Body of pancreas (tissue), 4 donors: ENCODE measurements at regions not wholly inside any gene's neighbourhood (a gene's known extent, or its start where the extent isn't known, plus 50 kb on each side); places are given as distances from the start of the nearest gene placed in this dataset.
A peak's percentile ranks its signal among the peaks of the same experiment; 100 is the strongest.

Experiments
- ATAC-seq: fragments of 150-250 bp; one replicate; pipeline ENCODE4 v1.9.1; 2016
- DNase-seq, 4 donors: peaks; one replicate each; pipeline ENCODE4 v3.0.0-alpha.2; 2019
- H3K27ac ChIP-seq, 4 donors: fragments of 200-600 bp; sonication (generic); 1 replicate in 3 of 4; 2 replicates in 1 of 4; pipeline versions ENCODE4 v1.5.1 to v1.6.1; 2016 to 2019; ENCODE audit warnings: mild to moderate bottlenecking in 1 of 4, mixed read lengths in 1 of 4, moderate library complexity in 1 of 4
- H3K27me3 ChIP-seq, 2 donors: fragments of 200-600 bp; sonication (generic); one replicate each; pipeline ENCODE4 v1.6.0; 2016; ENCODE audit warnings: mild to moderate bottlenecking in 1 of 2
- H3K36me3 ChIP-seq, 2 donors: fragments of 200-600 bp; sonication (generic); replicated peaks in 1 of 2; 2 replicates each; pipeline ENCODE4 v1.5.1; 2016; ENCODE audit warnings: low read depth in 2 of 2; ENCODE audit not compliant: insufficient read depth in 1 of 2
- H3K4me1 ChIP-seq: fragments of 200-600 bp; sonication (generic); one replicate; pipeline ENCODE4 v1.6.0; 2016
- H3K4me3 ChIP-seq, 2 donors: fragments of 200-600 bp; sonication (generic); 1 replicate in 1 of 2; 2 replicates in 1 of 2; pipeline ENCODE4 v1.5.1; 2016 to 2019
- H3K9me3 ChIP-seq, 3 donors: fragments of 200-600 bp; sonication (generic); 1 replicate in 2 of 3; 2 replicates in 1 of 3; pipeline ENCODE4 v1.5.1; 2016
- POLR2A ChIP-seq, 3 donors: fragments of 450-650 bp; IDR thresholded peaks; one replicate each; pipeline ENCODE4 v1.6.1; 2016; ENCODE audit warnings: antibody characterized with exemption in 3 of 3, mild to moderate bottlenecking in 2 of 3
- WGBS, 2 donors: methylation state at CpG; one replicate each; pipeline ENCODE4 v1.1.5; 2017; 5-methylcytosine and 5-hydroxymethylcytosine counted together
- intact Hi-C: fragments of 100-400 bp; cut with DNase I; formaldehyde crosslinking; loops from one replicate; pipeline ENCODE4 v1.15.1; 2023
- TF ChIP-seq, protein P1 (sequence below), 7 experiments: fragments of 450-650 bp in 4 of 7; fragments of 200-600 bp in 3 of 7; sonication (generic) in 3 of 7; IDR thresholded peaks; one replicate each; pipeline ENCODE4 v1.5.1; 2016 to 2019; ENCODE audit warnings: antibody characterized with exemption in 7 of 7

DNA sequence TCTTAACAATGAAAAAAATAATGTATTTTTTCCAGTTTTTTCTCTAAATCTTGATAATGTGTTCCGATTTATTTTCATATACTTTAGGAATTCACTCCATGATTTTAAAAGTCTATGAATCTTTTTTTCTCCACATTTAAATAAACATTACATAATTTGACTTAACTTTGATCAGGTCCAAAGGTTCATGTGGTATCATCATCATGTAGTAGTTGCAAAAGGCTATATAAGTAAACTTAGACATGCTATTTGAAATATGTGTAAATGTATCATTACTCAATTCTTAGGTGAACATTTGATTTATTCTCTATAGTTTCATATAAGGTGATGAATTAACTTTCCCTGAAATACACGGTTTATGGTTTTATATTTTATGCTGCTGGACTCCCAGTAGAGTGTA, 2197.0 kb upstream of the RAG2 start:
- intact Hi-C loops: no loop called here
- Histone ChIP-seq H3K9me3 (no peaks in the 10 kb centered on the region), H3K27ac (no peak overlapping the region), H3K4me1 (no peaks in the 10 kb centered on the region), H3K27me3 (no peaks in the 10 kb centered on the region), H3K4me3 (no peak overlapping the region), H3K36me3 (no peaks in the 10 kb centered on the region)
- 37 to 42% methylated on average over 2 of the region's 2 CpGs for WGBS, 2 donors
- DNase-seq (no peak), ATAC-seq (no peak)
- no peak for TF ChIP-seq POLR2A (IDR thresholded peaks at IDR 0.05)
- TF ChIP-seq, protein P1, sequence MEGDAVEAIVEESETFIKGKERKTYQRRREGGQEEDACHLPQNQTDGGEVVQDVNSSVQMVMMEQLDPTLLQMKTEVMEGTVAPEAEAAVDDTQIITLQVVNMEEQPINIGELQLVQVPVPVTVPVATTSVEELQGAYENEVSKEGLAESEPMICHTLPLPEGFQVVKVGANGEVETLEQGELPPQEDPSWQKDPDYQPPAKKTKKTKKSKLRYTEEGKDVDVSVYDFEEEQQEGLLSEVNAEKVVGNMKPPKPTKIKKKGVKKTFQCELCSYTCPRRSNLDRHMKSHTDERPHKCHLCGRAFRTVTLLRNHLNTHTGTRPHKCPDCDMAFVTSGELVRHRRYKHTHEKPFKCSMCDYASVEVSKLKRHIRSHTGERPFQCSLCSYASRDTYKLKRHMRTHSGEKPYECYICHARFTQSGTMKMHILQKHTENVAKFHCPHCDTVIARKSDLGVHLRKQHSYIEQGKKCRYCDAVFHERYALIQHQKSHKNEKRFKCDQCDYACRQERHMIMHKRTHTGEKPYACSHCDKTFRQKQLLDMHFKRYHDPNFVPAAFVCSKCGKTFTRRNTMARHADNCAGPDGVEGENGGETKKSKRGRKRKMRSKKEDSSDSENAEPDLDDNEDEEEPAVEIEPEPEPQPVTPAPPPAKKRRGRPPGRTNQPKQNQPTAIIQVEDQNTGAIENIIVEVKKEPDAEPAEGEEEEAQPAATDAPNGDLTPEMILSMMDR (IDR thresholded peaks at IDR 0.05): no peak

DNA sequence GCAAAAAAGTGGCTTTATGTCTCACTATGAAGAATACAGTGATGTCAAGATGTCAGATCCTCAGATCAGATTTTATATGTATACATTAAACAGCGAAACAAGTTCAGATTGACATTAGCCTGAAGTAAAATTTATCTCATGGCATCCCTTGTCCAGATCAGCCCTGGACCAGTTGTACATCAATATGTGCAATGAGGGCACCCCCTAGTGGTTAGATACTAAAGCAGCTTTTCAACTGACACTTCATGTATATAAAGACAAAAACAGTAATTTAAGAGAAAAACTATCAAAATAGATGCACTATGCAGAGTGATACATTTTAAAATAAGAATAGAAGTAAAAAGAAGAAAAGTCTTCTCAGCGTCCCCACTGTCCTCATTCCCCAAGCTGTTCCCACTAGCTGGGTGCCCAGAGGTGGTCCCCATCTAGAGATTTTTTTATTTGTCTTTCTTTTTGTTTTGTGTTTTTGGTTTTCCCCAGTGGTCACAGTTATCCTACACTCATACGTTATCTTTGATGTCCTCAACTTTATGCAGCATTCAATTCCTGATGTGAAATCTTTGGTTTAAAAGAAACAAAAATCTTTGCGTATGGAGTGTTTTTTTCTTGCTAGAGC, 2193.4 kb upstream of the RAG2 start:
- H3K27ac ChIP-seq: no peak overlapping the region
- H3K4me3 ChIP-seq: no peak overlapping the region
- H3K9me3 ChIP-seq: no peaks in the 10 kb centered on the region
- H3K27me3 ChIP-seq: no peaks in the 10 kb centered on the region
- H3K4me1 ChIP-seq: no peaks in the 10 kb centered on the region
- peak; percentile 24 to 67 (median 41) for DNase-seq
- WGBS, 2 donors: 27 to 29% methylated on average over 4 of the region's 4 CpGs
- no peak for ATAC-seq
- TF ChIP-seq, protein P1 (IDR thresholded peaks at IDR 0.05): peak; percentile 48 to 80 (median 70)
- no peak for TF ChIP-seq POLR2A (IDR thresholded peaks at IDR 0.05)
- H3K36me3 ChIP-seq: no peaks in the 10 kb centered on the region
- intact Hi-C loops: no loop called here

DNA sequence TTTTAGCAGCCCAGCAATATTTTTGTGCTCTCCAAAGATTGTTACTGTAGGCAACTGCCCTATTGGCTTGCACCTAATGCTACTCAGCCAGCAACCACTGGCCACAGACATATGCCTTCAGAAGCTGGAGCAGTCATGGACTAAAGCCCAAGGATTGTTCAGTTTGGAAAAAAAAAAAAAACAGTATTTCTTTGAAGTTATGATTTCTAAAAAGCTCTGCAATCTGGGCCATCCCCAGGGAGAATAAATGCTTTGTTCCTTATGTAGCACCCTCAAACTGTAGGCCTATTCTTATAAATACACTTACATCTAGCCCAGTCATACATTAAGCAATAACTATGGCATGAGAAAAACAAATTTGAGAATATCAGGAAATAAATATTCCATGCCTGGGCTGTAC, 2190.5 kb upstream of the RAG2 start:
- H3K27me3 ChIP-seq: no peaks in the 10 kb centered on the region
- intact Hi-C loops: no loop called here
- H3K27ac ChIP-seq: no peak overlapping the region
- no peak for ATAC-seq
- no peaks in the 10 kb centered on the region for H3K4me1 ChIP-seq
- no peak for DNase-seq
- no peak overlapping the region for H3K4me3 ChIP-seq
- H3K9me3 ChIP-seq: no peaks in the 10 kb centered on the region
- H3K36me3 ChIP-seq: no peaks in the 10 kb centered on the region
- TF ChIP-seq POLR2A (IDR thresholded peaks at IDR 0.05): no peak

DNA sequence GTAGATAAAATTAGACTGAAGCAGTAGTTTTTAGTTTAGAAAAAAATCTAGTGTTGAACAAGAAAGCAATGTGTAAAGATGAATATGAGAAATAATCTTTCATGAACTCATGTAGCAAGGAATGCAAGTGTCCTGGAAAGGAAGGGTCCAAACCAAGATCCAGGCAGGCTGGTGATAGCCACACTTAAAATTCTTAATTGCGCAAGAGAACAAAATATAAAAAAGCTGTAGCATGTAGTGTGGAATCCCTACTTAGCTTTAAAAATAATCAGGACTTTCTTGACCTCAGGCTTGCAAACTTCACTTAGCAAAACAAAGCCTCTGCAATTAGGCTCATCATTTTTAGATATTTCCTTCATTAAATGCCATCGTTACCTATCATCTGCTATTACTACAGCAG, 2186.1 kb upstream of the RAG2 start:
- DNase-seq: no peak
- no peaks in the 10 kb centered on the region for H3K4me1 ChIP-seq
- intact Hi-C loops: no loop called here

DNA sequence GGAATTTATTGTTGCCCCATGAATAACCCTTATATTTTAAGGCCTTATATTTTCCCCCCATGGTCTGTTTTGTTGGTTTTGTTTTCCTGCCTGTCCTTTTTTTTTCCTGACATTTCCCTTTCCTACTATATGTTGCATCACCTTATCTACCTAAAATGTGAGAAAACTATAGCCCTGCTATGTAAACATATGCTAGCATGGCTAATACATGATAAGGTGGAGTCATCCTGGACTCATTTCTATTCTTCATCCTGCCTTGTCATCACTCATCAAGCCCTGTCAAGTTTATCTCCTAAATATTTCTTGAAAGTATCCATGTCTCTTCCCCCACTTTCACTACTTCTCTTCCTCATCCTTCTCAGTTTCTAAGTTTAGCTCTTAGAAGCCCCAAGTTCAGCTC, 2168.8 kb upstream of the RAG2 start:
- intact Hi-C loops: no loop called here

More for the DNA sequence above, 2186.1 kb upstream of the RAG2 start:
- Histone ChIP-seq H3K9me3 (no peaks in the 10 kb centered on the region), H3K4me3 (no peak overlapping the region), H3K36me3 (no peaks in the 10 kb centered on the region), H3K27me3 (no peaks in the 10 kb centered on the region), H3K27ac (no peak overlapping the region)
- no peak for TF ChIP-seq POLR2A (IDR thresholded peaks at IDR 0.05)
- WGBS, 2 donors: 84 to 95% methylated on average over 2 of the region's 2 CpGs
- no peak for ATAC-seq

DNA sequence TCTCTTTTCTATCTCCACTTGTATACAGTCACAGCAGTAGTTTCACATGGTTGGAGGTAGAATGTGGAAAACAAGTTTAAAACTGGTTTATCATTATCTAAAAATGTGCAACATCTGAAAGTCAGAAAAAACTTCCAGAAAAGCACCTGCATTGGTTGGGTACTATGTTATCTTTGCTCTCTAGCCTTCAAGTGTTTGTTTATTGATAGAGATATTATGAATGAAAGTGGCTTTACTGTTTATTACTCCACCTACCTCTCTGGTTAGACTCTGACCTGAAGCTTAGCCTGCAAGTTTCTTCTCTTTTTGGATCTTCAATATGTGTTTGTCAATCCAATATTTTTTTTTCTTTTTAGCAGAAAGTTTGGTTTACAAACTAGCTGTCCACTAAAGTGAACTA, 2161.4 kb upstream of the RAG2 start:
- H3K27me3 ChIP-seq: no peaks in the 10 kb centered on the region
- ATAC-seq: peak; percentile 4
- DNase-seq: no peak
- no peaks in the 10 kb centered on the region for H3K4me1 ChIP-seq
- H3K9me3 ChIP-seq: no peaks in the 10 kb centered on the region
- intact Hi-C loops: no loop called here
- no peaks in the 10 kb centered on the region for H3K36me3 ChIP-seq
- no peak overlapping the region for H3K4me3 ChIP-seq
- H3K27ac ChIP-seq: no peak overlapping the region
- TF ChIP-seq POLR2A (IDR thresholded peaks at IDR 0.05): no peak
- TF ChIP-seq, protein P1 (IDR thresholded peaks at IDR 0.05): no peak

More for the DNA sequence above, 2168.8 kb upstream of the RAG2 start:
- no peaks in the 10 kb centered on the region for H3K4me1 ChIP-seq
- DNase-seq: no peak
- TF ChIP-seq POLR2A (IDR thresholded peaks at IDR 0.05): no peak
- TF ChIP-seq, protein P1 (IDR thresholded peaks at IDR 0.05): no peak
- H3K27ac ChIP-seq: no peak overlapping the region
- no peaks in the 10 kb centered on the region for H3K27me3 ChIP-seq
- peaks cover 0 to 8% (median 0%) of the 10 kb centered on the region in 3 donors for H3K9me3 ChIP-seq
- no peaks in the 10 kb centered on the region for H3K36me3 ChIP-seq
- no peak for ATAC-seq
- H3K4me3 ChIP-seq: no peak overlapping the region
